GM12892 (cell line): ENCODE measurements at regions not wholly inside any gene's neighbourhood (a gene's known extent, or its start where the extent isn't known, plus 50 kb on each side); places are given as distances from the start of the nearest gene placed in this dataset.

Source experiments
- POLR2A ChIP-seq: IDR thresholded peaks from 2 replicates; pipeline ENCODE4 v1.6.1; 2011; ENCODE audit warnings: low read depth, low read length, control low read depth
- POLR2AphosphoS5 ChIP-seq: IDR thresholded peaks from 2 replicates; pipeline ENCODE4 v1.6.1; 2011; ENCODE audit warnings: low read depth, low read length, control low read depth
- TAF1 ChIP-seq: IDR thresholded peaks from 2 replicates; pipeline ENCODE4 v1.6.1; 2011; ENCODE audit warnings: low read depth, mild to moderate bottlenecking, control low read depth, low read length, borderline replicate concordance

DNA sequence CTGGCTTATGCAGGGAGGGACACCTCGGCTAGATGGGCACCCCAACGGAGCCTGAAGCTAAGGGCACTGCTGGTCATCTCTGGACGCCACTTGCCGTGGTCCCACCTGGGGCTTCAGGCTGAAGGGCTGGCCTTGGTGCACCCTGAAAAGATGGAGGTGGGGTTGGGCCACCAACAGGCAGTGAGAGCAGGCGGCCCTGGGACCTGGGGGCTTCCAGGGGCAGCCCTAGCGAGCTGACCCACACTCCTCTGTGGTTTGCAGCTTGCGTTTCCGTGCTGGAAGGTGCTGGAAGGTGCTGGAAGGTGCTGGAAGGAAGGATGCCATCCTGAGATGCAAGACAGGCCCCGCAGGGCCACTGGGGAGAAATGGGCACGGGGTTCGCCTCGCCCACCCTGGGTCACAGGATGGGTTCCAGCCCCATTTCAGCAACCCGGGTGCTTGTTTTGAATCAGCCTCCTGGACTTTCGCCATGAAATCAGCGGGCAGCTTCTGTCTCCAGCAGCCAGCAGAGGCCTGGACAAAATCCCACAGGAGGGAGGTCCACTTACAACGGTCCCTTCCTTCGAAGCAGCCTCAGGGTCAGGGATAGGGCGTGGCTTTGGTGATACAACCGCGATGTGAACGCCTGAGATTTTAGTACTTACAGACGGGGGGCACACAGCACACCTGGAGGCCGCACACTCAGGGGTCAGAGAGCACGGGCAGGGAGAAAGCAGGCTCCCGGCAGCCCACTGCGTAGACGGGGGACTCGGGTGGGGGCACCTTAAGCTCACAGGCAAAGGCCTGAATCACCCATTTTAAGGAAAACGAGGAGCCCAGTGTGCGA, 303.1 kb upstream of the IRX4 start:
- TF ChIP-seq TAF1 (no peak), POLR2AphosphoS5 (no peak), POLR2A (no peak)
